Hypothalamus (tissue), 51 donors: ENCODE measurements at regions not wholly inside any gene's neighbourhood (a gene's known extent, or its start where the extent isn't known, plus 50 kb on each side); places are given as distances from the start of the nearest gene placed in this dataset.
"Not testable (repeated sequence)": the region's sequence is repeated elsewhere in the genome, so short reads cannot be mapped to it uniquely, and the experiment has no call there.

Source experiments
- DNase-seq, 51 donors: peaks; one replicate each; lab custom pipeline; 2025; lab: John Stamatoyannopoulos, UW

- no peak for DNase-seq
Measured at GRCh38 chr16:65832679-65833078, 533.8 kb upstream of the CDH5 start.

DNA sequence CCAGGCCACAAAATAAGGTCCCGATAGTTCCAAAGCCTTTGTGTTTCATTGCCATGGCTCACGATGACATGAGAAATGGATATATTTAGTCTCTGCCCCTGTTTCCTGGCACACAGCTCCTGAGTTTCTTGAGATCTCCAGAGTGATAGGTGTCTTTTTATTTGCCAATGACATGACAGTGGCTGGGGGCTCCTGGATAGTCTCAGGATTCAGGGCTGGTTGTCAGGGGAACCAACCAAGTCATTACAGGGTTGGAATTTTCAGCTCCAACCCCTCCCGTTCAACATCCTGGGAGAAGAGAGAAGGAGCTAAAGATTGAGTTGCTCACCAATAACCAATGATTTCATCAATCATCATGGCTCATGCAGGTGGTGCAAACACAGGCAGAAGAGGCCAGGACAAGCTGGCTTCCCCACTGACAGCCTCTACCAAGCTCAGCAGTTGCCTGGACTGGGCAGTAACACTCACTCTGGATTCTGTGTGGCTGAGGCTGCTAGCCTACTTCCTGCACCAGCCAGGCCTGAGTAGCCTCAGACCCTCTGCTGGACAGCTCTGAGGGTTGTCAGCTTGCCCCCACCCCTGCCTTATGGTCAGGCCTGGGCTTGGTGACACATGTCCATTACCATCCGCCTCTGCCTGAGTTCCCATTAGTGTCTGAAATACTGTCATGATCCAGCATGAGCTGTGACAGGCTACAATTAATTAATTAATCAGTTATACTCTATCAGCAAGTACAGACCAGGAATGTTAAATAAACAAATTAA is 534.4 kb upstream of the CDH5 start:
- DNase-seq, result no peak

GRCh38 chr16:65829076-65829475 is 537.4 kb upstream of the CDH5 start:
- DNase-seq, result no peak

DNA sequence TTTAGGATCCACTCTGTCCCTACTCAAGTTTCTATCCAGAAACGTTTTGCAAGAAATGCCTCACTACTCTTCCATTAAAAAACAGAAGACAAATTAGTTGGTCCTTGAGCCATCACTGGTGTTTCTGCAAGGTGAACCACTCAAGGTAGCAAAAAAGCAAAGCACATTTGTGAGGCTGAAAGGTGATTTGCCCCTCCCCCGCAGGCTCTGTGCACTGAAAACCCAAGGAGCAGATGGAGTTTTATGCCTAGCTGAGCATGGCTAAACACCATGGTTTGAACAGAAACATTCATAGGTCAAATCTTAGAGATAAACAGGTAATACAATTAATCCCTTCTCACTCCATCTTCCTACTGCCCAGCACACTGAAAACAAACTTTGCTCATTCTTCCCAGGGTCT is 538.2 kb upstream of the CDH5 start:
- DNase-seq, result no peak

DNA sequence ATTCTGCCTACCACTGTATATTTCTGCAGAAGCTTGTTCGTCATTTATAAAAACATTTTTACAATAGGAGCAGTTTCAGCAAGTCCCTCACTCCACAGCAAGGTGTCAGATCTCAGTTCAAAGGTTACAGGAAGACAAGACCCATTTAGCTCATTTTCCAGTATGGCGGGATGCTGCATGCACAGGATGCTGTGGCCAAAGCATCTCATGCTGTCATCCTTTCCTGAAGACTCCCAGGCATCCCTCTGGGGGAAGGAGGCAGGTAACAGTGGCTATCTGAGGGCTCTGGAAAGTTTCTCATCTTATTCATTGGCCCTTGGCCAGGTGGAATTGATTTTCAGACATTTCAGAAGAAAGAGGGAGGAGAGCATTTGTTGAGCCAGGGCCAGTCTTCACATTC is 539.3 kb upstream of the CDH5 start:
- DNase-seq, result no peak

DNA sequence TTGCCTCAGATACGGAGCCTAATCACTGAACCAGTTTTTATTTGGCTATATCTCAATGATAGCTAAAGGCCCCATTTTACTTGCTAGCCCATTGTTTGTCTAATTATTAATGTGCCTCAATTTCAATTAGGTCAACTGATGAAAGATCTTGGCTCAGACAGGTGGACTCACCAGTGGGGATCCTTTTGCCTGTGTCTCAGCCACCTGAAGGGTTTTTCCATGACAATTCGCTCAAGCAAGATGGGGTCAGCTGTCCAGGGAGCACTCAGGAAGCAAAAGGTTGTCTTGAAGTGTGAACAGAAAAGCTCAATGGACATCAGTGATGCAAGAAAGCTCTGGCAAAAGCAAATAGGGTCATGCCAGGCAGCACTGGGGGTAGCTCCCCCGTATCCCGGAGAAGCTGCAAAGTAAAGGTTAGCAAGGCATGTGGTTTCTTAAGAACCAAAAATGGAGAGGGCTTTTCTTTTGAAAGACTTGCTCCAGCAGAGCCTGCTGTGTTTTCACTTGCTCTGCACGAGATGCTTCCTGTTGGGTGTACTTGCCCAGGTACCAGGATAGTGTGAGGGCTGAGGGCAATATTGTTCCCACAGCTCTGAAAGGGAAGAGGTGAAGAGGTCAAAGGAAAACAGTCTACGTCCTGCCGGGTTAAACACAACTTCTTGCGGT is 541.2 kb upstream of the CDH5 start:
- no peak for DNase-seq

DNA sequence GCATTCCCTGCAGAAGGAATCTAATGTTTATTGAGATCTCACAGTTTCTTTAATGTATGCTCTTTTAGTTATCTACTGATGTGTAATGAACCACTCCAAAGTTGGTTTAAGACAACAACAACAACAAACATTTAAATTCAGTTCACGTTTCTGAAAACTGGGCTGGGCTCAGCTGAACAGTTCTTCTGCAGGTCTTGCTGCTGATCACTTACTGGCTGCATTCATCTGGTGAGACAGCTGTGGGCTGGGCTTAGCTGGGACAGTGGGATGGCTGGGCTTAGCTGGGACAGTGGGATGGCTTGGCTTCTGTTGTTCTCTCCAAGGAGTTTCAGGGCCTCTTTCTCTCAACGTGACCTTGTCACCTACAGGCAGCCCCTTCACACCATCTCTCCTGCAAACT is 544.3 kb upstream of the CDH5 start:
- DNase-seq, result no peak

- DNase-seq, result no peak
Measured at GRCh38 chr16:65819136-65819898, 547.2 kb upstream of the CDH5 start.

DNA sequence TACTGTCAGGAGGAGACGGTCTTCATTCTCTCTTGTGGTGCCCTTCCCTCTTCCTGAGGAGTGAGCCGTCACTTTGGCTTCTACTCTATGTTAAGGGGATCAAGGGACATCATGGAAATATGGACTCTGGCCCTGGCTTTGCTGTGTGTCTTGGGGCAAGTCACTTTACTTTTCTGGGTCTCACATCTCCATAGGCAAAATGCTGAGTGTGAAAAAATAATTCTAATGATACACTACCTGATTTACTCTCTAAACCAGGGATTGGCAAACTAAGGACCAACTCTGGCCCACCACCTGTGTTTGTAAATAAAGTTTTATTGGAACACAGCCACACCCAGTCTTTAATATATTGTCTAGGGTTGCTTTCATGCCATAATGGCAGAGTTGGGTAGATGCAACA is 548.7 kb upstream of the CDH5 start:
- no peak for DNase-seq

GRCh38 chr16:65817066-65817465 is 549.4 kb upstream of the CDH5 start:
- no peak for DNase-seq

DNA sequence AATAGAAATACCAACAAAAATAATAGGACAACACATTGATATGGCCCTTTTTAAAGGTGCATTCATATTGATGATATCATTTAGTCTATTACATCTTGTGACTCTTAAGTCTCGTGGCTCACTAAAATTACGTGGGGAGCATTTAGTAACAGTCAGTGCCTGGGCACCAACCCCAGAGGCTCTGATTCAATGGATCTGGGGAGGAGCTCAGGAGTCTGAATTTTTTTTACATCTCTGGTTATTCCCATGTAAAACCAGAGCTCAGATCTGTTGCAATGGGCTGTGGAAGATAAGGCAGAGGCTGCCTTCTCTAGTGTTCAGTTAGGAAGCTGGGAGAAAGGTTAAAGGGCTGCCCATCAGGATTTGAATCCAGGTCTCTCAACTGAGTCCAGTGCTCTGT is 549.9 kb upstream of the CDH5 start:
- no peak for DNase-seq

- no peak for DNase-seq
Measured at GRCh38 chr16:65815707-65816106, 550.8 kb upstream of the CDH5 start.

- not testable (repeated sequence) for DNase-seq
Measured at GRCh38 chr16:65813879-65814278, 552.6 kb upstream of the CDH5 start.

DNA sequence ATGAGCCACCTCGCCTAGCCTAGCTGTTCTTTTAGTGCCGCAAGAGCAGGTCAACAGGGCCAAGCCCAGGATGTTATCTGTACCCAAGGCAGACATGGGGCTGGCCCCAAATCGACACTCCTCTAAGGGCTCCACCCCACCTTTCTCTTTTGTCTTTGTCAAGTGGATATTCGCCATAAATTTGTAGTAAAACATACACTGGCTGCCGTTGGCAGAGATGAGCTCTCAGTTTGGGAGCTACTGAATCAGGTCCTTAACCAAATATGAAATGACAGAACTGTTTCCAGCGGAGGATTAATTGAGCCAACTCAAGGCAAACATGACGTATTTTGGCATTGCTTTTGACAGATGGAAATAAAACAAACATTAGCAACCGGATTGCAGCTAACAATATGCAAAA is 556.9 kb upstream of the CDH5 start:
- DNase-seq, result no peak

DNA sequence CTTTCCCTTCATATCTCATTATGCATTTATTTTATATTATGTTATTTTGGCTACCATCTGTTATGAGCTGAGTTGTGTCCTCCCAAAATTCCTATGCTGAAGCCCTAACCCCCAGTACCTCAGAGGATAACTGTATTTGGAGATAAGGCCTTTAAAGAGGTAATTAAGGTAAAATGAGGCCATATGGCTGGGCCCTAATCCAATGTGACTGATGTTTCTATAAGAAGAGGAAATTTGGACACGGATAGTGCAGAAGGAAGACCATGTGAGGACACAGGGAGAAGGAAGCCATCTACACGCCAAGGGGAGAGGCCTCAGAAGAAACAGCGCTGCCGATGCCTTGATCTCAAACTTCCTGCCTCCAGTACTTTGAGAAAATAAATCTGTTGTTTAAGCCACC is 557.7 kb upstream of the CDH5 start:
- DNase-seq, result no peak

GRCh38 chr16:65807858-65808257 is 558.6 kb upstream of the CDH5 start:
- no peak for DNase-seq

DNA sequence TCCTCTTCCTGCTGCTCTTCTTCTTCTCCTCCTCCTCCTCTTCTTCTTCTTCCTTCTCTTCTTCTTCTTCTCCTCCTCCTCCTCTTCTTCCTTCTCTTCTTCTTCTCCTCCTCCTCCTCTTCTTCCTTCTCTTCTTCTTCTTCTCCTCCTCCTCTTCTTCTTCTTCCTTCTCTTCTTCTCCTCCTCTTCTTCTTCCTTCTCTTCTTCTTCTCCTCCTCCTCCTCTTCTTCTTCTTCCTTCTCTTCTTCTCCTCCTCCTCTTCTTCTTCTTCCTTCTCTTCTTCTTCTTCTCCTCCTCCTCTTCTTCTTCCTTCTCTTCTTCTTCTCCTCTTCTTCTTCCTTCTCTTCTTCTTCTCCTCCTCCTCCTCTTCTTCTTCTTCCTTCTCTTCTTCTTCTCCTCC is 560.8 kb upstream of the CDH5 start:
- not testable (repeated sequence) for DNase-seq

DNA sequence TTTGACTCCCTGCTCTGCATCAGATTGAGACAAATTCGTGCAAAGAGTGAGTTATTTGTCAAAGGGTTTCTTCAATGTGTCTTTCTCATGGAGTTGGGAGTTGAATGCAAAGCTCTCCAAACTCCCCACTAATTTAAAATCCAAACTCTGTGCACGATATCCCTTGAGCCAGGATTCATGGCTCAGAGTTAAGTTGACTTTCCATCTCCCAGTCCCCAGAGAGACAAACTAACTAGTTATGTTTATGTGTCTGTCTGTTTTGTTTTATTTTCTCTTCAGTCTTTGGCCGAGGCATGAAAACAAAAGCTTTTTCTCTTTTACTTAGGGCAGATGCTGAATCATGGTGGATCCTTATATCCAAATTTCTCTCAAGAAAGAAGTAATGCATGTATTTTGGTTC is 570.0 kb upstream of the CDH5 start:
- DNase-seq, result no peak

- DNase-seq, result no peak
Measured at GRCh38 chr16:65794973-65795372, 571.5 kb upstream of the CDH5 start.

- no peak for DNase-seq
Measured at GRCh38 chr16:65793781-65794180, 572.7 kb upstream of the CDH5 start.

GRCh38 chr16:65790768-65791167 is 575.7 kb upstream of the CDH5 start:
- DNase-seq, result no peak
